CD14-positive monocyte (primary cell): ENCODE measurements at regions not wholly inside any gene's neighbourhood (a gene's known extent, or its start where the extent isn't known, plus 50 kb on each side); places are given as distances from the start of the nearest gene placed in this dataset.

Source experiments
- DNase-seq, 3 donors: peaks; one replicate each; pipeline ENCODE4 v3.0.0-alpha.2; 2011 to 2022
- H2AFZ ChIP-seq: 2 replicates; pipeline ENCODE4 v1.6.0; 2012; ENCODE audit warnings: mild to moderate bottlenecking, low read depth, low read length, inconsistent platforms; ENCODE audit not compliant: insufficient read depth, poor library complexity, severe bottlenecking
- H3K27ac ChIP-seq, 2 donors: 1 replicate in 1 of 2; 2 replicates in 1 of 2; pipeline ENCODE4 v1.5.1; 2012 to 2013; ENCODE audit warnings: low read length in 2 of 2, control low read depth in 1 of 2, inconsistent platforms in 1 of 2, low read depth in 1 of 2, mild to moderate bottlenecking in 1 of 2
- H3K27me3 ChIP-seq, 2 donors: one replicate each; pipeline versions ENCODE4 v1.6.0 to v1.6.1; 2011 to 2013; ENCODE audit warnings: low read length in 2 of 2; ENCODE audit not compliant: control insufficient read depth in 2 of 2, insufficient read depth in 2 of 2
- H3K36me3 ChIP-seq, 2 donors: replicated peaks in 1 of 2; 1 replicate in 1 of 2; 2 replicates in 1 of 2; pipeline versions ENCODE4 v1.5.1 to v1.6.1; 2012 to 2013; ENCODE audit warnings: low read length in 2 of 2, control low read depth in 1 of 2, inconsistent platforms in 1 of 2, mild to moderate bottlenecking in 1 of 2; ENCODE audit not compliant: insufficient read depth in 2 of 2, control insufficient read depth in 1 of 2
- H3K4me1 ChIP-seq, 2 donors: 1 replicate in 1 of 2; 2 replicates in 1 of 2; pipeline versions ENCODE4 v1.5.1 to v1.6.1; 2012 to 2013; ENCODE audit warnings: low read length in 2 of 2, control low read depth in 1 of 2, inconsistent platforms in 1 of 2, mild to moderate bottlenecking in 1 of 2, moderate library complexity in 1 of 2; ENCODE audit not compliant: insufficient read depth in 2 of 2, control insufficient read depth in 1 of 2
- H3K4me2 ChIP-seq: replicated peaks from 2 replicates; pipeline ENCODE3; 2012; ENCODE audit warnings: low read length, moderate library complexity, mild to moderate bottlenecking; ENCODE audit not compliant: poor library complexity, severe bottlenecking; ENCODE audit errors: extremely low read depth
- H3K4me3 ChIP-seq, 3 experiments: fragments of 200-600 bp in 1 of 3; sonication (generic) in 1 of 3; replicated peaks in 1 of 3; 1 replicate in 2 of 3; 2 replicates in 1 of 3; pipeline ENCODE4 v1.5.1; 2011 to 2013; ENCODE audit warnings: low read length in 3 of 3, mild to moderate bottlenecking in 3 of 3, control low read depth in 2 of 3, low read depth in 2 of 3, inconsistent platforms in 1 of 3, moderate library complexity in 1 of 3
- H3K79me2 ChIP-seq: 2 replicates; pipeline ENCODE4 v1.6.0; 2012; ENCODE audit warnings: mild to moderate bottlenecking, control low read depth, inconsistent platforms, low read length, moderate library complexity; ENCODE audit not compliant: insufficient read depth
- H3K9ac ChIP-seq: 2 replicates; pipeline ENCODE4 v1.6.0; 2017; ENCODE audit warnings: low read length, mild to moderate bottlenecking; ENCODE audit not compliant: insufficient read depth, poor library complexity, severe bottlenecking
- H3K9me3 ChIP-seq, 2 donors: replicated peaks in 1 of 2; 1 replicate in 1 of 2; 2 replicates in 1 of 2; pipeline versions ENCODE4 v1.5.1 to v1.6.1; 2012 to 2013; ENCODE audit warnings: low read length in 2 of 2, control low read depth in 1 of 2; ENCODE audit not compliant: control insufficient read depth in 1 of 2, insufficient read depth in 1 of 2
- H4K20me1 ChIP-seq: 2 replicates; pipeline ENCODE4 v1.6.0; 2012; ENCODE audit warnings: mild to moderate bottlenecking, low read length, control low read depth, moderate library complexity; ENCODE audit not compliant: insufficient read depth
- H3K27ac Mint-ChIP-seq, 7 donors: one replicate each; pipeline ENCODE4 v1.8.0; 2020; ENCODE audit warnings: mild to moderate bottlenecking in 7 of 7, mixed read lengths in 7 of 7, moderate library complexity in 6 of 7, inconsistent platforms in 2 of 7
- H3K27me3 Mint-ChIP-seq, 3 donors: one replicate each; pipeline ENCODE4 v1.8.0; 2021 to 2022; ENCODE audit warnings: low read depth in 3 of 3, mild to moderate bottlenecking in 3 of 3, mixed read lengths in 3 of 3, moderate library complexity in 3 of 3, inconsistent platforms in 1 of 3
- H3K36me3 Mint-ChIP-seq, 2 donors: one replicate each; pipeline ENCODE4 v1.8.0; 2020; ENCODE audit warnings: mixed read lengths in 2 of 2, inconsistent platforms in 1 of 2, mild to moderate bottlenecking in 1 of 2
- H3K4me1 Mint-ChIP-seq: one replicate; pipeline ENCODE4 v1.8.0; 2020; ENCODE audit warnings: mild to moderate bottlenecking, mixed read lengths
- H3K4me3 Mint-ChIP-seq, 2 donors: one replicate each; pipeline ENCODE4 v1.8.0; 2020; ENCODE audit warnings: mild to moderate bottlenecking in 2 of 2, mixed read lengths in 2 of 2, moderate library complexity in 1 of 2
- H3K9me3 Mint-ChIP-seq, 7 donors: one replicate each; pipeline ENCODE4 v1.8.0; 2020 to 2022; ENCODE audit warnings: mixed read lengths in 7 of 7, mild to moderate bottlenecking in 6 of 7, moderate library complexity in 6 of 7, inconsistent platforms in 2 of 7
- WGBS: methylation state at CpG from one replicate; pipeline ENCODE4 v1.1.5; 2013; ENCODE audit warnings: missing lambda C conversion rate; ENCODE audit not compliant: insufficient coverage; 5-methylcytosine and 5-hydroxymethylcytosine counted together
- intact Hi-C, 2 donors: fragments of 100-400 bp; cut with micrococcal nuclease; formaldehyde crosslinking; loops; one replicate each; pipeline versions ENCODE4 v1.15.0 to v1.15.1; 2023
- TF ChIP-seq, protein P1 (sequence below): fragments of 200-600 bp; IDR thresholded peaks from one replicate; pipeline ENCODE4 v1.8.0; 2022; ENCODE audit warnings: antibody characterized with exemption, mild to moderate bottlenecking

DNA sequence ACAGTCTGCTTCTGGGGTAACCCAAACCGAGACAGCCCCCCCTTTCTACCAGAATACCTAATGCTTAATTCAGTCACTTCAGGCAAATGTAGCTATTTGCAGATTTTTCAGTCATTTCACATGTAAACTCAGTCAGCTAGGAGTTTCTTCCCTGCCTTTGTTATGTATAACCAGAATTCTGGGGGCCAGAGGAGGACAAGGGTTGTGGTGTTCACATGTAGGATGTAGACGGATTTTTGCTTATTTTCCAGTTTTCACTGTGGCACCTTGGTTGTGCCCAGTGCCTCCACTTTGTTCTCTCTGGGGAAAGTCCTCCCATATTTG, 51.1 kb downstream of the PROKR2 start:
- no peaks in the 10 kb centered on the region for H3K4me1 ChIP-seq
- Mint-ChIP-seq H3K27ac (no peak overlapping the region), H3K4me3 (no peak overlapping the region), H3K27me3 (peaks cover 4 to 21% (median 8%) of the 10 kb centered on the region in 3 donors), H3K4me1 (no peaks in the 10 kb centered on the region), H3K9me3 (peaks cover 0 to 1% (median 0%) of the 10 kb centered on the region in 7 donors), H3K36me3 (no peaks in the 10 kb centered on the region)
- H3K9ac ChIP-seq: no peak overlapping the region
- intact Hi-C loops: no loop called here
- no peak overlapping the region for H2AFZ ChIP-seq
- TF ChIP-seq, protein P1, sequence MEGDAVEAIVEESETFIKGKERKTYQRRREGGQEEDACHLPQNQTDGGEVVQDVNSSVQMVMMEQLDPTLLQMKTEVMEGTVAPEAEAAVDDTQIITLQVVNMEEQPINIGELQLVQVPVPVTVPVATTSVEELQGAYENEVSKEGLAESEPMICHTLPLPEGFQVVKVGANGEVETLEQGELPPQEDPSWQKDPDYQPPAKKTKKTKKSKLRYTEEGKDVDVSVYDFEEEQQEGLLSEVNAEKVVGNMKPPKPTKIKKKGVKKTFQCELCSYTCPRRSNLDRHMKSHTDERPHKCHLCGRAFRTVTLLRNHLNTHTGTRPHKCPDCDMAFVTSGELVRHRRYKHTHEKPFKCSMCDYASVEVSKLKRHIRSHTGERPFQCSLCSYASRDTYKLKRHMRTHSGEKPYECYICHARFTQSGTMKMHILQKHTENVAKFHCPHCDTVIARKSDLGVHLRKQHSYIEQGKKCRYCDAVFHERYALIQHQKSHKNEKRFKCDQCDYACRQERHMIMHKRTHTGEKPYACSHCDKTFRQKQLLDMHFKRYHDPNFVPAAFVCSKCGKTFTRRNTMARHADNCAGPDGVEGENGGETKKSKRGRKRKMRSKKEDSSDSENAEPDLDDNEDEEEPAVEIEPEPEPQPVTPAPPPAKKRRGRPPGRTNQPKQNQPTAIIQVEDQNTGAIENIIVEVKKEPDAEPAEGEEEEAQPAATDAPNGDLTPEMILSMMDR: no peak
- H3K27ac ChIP-seq: no peak overlapping the region
- H3K4me3 ChIP-seq: no peak overlapping the region
- H3K9me3 ChIP-seq: no peaks in the 10 kb centered on the region
- H3K36me3 ChIP-seq: no peaks in the 10 kb centered on the region
- no peaks in the 10 kb centered on the region for H4K20me1 ChIP-seq
- H3K27me3 ChIP-seq: peaks cover 2 to 6% of the 10 kb centered on the region in 2 donors
- no peak for DNase-seq
- WGBS: 50% methylated on average over 2 of the region's 2 CpGs
- no peaks in the 10 kb centered on the region for H3K79me2 ChIP-seq
- no peak overlapping the region for H3K4me2 ChIP-seq

DNA sequence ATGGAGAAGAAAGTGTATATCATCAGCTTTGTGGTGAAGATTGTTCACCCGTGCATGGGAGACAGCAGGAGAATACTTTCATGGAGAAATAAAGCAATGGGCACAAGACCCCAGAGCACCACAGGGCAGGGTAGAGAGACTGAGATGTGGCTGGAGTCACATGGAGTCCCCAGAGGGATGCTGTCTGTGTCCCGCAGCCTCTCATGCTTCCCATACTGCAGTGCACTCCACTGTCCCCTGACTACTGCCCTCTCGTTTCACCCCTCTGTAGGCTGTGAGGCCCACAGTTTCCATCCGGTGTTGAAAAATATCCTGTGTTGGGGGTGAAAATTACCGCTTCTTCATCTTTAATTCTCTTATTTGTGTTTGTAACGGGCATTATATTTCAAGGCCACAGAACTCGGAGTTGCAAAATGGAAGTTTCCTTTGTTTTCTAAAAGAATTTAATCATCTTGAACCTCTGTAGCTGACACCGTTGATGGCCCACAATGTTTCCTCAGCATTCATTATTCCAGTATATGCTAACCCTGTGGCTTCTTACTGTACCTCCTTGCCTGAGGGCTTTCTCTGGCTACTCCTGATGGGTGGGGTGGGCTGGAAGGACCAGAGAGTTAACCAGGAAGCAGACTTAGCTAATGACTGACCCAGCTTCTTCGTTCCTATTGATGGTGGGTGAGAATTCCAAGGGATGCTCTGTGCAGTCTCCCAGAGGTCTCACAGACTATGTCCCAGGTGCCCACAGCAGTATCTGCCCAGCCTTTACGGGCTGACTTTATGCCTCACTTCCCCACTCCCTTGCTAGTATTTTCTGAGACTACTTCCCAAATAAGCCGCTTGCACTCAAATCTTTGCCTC, 51.7 kb downstream of the PROKR2 start:
- Mint-ChIP-seq H3K9me3 (peaks cover 0 to 3% (median 0%) of the 10 kb centered on the region in 7 donors), H3K36me3 (no peaks in the 10 kb centered on the region), H3K27me3 (peaks cover 4 to 21% (median 5%) of the 10 kb centered on the region in 3 donors), H3K4me1 (no peaks in the 10 kb centered on the region), H3K27ac (no peak overlapping the region), H3K4me3 (peak overlapping the region in 1 of 2 donors; percentile 49)
- Histone ChIP-seq H3K79me2 (no peaks in the 10 kb centered on the region), H3K4me1 (no peaks in the 10 kb centered on the region), H4K20me1 (no peaks in the 10 kb centered on the region), H3K27me3 (peaks cover 2 to 6% of the 10 kb centered on the region in 2 donors), H3K9me3 (no peaks in the 10 kb centered on the region), H3K4me3 (no peak overlapping the region), H3K4me2 (no peak overlapping the region), H3K36me3 (no peaks in the 10 kb centered on the region), H3K27ac (no peak overlapping the region), H3K9ac (no peak overlapping the region), H2AFZ (no peak overlapping the region)
- TF ChIP-seq, protein P1: no peak
- intact Hi-C loops: no loop called here
- no peak for DNase-seq
- WGBS: 91% methylated on average over 6 of the region's 11 CpGs
